ENCODE measurements at regions not wholly inside any gene's neighbourhood (a gene's known extent, or its start where the extent isn't known, plus 50 kb on each side); places are given as distances from the start of the nearest gene placed in this dataset.

- no peak overlapping the region for H3K4me2 ChIP-seq
- no peak overlapping the region for H3K4me3 ChIP-seq
- 93% methylated on average over 6 of the region's 7 CpGs for WGBS (ENCODE audit: missing lambda C conversion rate)
- ChIA-PET POLR2A (no interaction called here), CTCF (interaction anchor here (1.0 to 2.1 kb wide), 5 partner anchors 9 to 200 kb away, joined by 3 to 5 read pairs (median 3); partner anchors contain the start of gene GLI2)
- ATAC-seq (no peak), FAIRE-seq (no peak), DNase-seq (ENCODE audit: low read depth in 1 of 2, low spot score in 1 of 2) (no peak)
- peaks cover 22% of the 10 kb centered on the region for H3K4me1 ChIP-seq
- TF ChIP-seq SREBF2 (IDR thresholded peaks at IDR 0.05) = no peak
- no peak for TF ChIP-seq MAZ (IDR thresholded peaks at IDR 0.05; ENCODE audit: borderline replicate concordance, low read depth, low read length)
- TF ChIP-seq USF2 (IDR thresholded peaks at IDR 0.05) = no peak
- TF ChIP-seq TP53 (CRISPR knock-in tag; IDR thresholded peaks at IDR 0.05) = no peak
- no peak for TF ChIP-seq ZC3H11A (IDR thresholded peaks at IDR 0.05)
- no peak for TF ChIP-seq CHD4 (IDR thresholded peaks at IDR 0.05; ENCODE audit: borderline replicate concordance)
- TF ChIP-seq BCL3 (IDR thresholded peaks at IDR 0.05) = no peak
- no peak for TF ChIP-seq NPAS2 (CRISPR knock-in tag; IDR thresholded peaks at IDR 0.05; ENCODE audit: borderline replicate concordance)
- no peak for TF ChIP-seq EHMT2 (IDR thresholded peaks at IDR 0.05; ENCODE audit: low read depth)
- TF ChIP-seq ZFP36 (IDR thresholded peaks at IDR 0.05; ENCODE audit: borderline replicate concordance, partially characterized antibody) = no peak
- no peak for TF ChIP-seq RAD21 (conservative IDR thresholded peaks at IDR 0.05 in 1 of 2, IDR thresholded peaks at IDR 0.05 in 1 of 2)
- no peak for TF ChIP-seq CBX2 (IDR thresholded peaks at IDR 0.05; ENCODE audit: borderline replicate concordance, low read depth)
- TF ChIP-seq MAX (IDR thresholded peaks at IDR 0.05) = no peak
- no peak for TF ChIP-seq POLR2A (IDR thresholded peaks at IDR 0.05; ENCODE audit: low read length)
- no peak for TF ChIP-seq NR3C1 (IDR thresholded peaks at IDR 0.05)
- TF ChIP-seq JUN (IDR thresholded peaks at IDR 0.05) = no peak
- TF ChIP-seq JUNB (IDR thresholded peaks at IDR 0.05) = no peak
- no peak for TF ChIP-seq HDAC2 (IDR thresholded peaks at IDR 0.05)
- no peak overlapping the region for H3K27ac ChIP-seq
- no peaks in the 10 kb centered on the region for H3K9me3 ChIP-seq
Measured at GRCh38 chr2:120871881-120872620, 136.4 kb downstream of the GLI2 start.

GRCh38 chr2:120873958-120874887 is 138.6 kb downstream of the GLI2 start:
- no peak for ATAC-seq
- Histone ChIP-seq H3K4me3 (no peak overlapping the region), H3K9me3 (no peaks in the 10 kb centered on the region), H3K4me2 (no peak overlapping the region), H3K4me1 (peaks cover 19% of the 10 kb centered on the region), H3K27ac (no peak overlapping the region)
- WGBS (ENCODE audit: missing lambda C conversion rate) = 96% methylated on average over 27 of the region's 27 CpGs
- POLR2A ChIA-PET = no interaction called here
- DNase-seq (ENCODE audit: low read depth in 1 of 2, low spot score in 1 of 2) = no peak
- CTCF ChIA-PET = interaction anchor here (0.7 to 1.3 kb wide), 3 partner anchors 16 to 194 kb away, joined by 3 to 4 read pairs (median 3); no protein-coding TSS in a partner anchor
- no peak for FAIRE-seq
- TF ChIP-seq ZFP36 (IDR thresholded peaks at IDR 0.05; ENCODE audit: borderline replicate concordance, partially characterized antibody) (no peak), RARB (CRISPR knock-in tag; IDR thresholded peaks at IDR 0.05) (no peak), PHF8 (IDR thresholded peaks at IDR 0.05; ENCODE audit: borderline replicate concordance, low read depth) (no peak), NFE2L2 (conservative IDR thresholded peaks at IDR 0.05; ENCODE audit: low read length) (no peak), HOXA7 (CRISPR knock-in tag; IDR thresholded peaks at IDR 0.05) (no peak), RNF2 (IDR thresholded peaks at IDR 0.05; ENCODE audit: borderline replicate concordance, low read depth) (no peak), GATA3 (IDR thresholded peaks at IDR 0.05; ENCODE audit: borderline replicate concordance) (no peak), USF2 (IDR thresholded peaks at IDR 0.05) (no peak), HMGXB4 (CRISPR knock-in tag; IDR thresholded peaks at IDR 0.05; ENCODE audit: borderline replicate concordance) (no peak), FOSL2 (IDR thresholded peaks at IDR 0.05) (no peak), FOSL2 (CRISPR knock-in tag; IDR thresholded peaks at IDR 0.05) (no peak), CEBPB (IDR thresholded peaks at IDR 0.05) (no peak), KDM1A (IDR thresholded peaks at IDR 0.05; ENCODE audit: low read depth) (no peak), NR3C1 (IDR thresholded peaks at IDR 0.05) (no peak), POLR2A (IDR thresholded peaks at IDR 0.05; ENCODE audit: low read length) (no peak)
